Naive thymus-derived CD8-positive, alpha-beta T cell (primary cell): ENCODE measurements at regions not wholly inside any gene's neighbourhood (a gene's known extent, or its start where the extent isn't known, plus 50 kb on each side); places are given as distances from the start of the nearest gene placed in this dataset.
A peak's percentile ranks its signal among the peaks of the same experiment; 100 is the strongest.

Experiments used
- ATAC-seq, 2 donors: fragments of 150-1000 bp; cut with Tn5 transposase in 1 of 2; sonication (Bioruptor Pico), chemical (Tn5 transposase) in 1 of 2; 1 replicate in 1 of 2; 2 replicates in 1 of 2; pipeline ENCODE4 v1.10.0; 2021; ENCODE audit warnings: mild to moderate bottlenecking in 2 of 2, moderate library complexity in 2 of 2
- POLR2A ChIA-PET: fragments of 350-600 bp; sonication (Branson Sonifier 250); formaldehyde crosslinking; loops from one replicate; lab custom pipeline; 2021; ENCODE audit warnings: antibody characterized with exemption; lab: Charles Lee
- DNase-seq, 10 donors: peaks; one replicate each; pipeline versions ENCODE4 v3.0.0 to v3.0.0-alpha.2; 2020 to 2022
- H3K27ac Mint-ChIP-seq, 10 donors: one replicate each; pipeline ENCODE4 v1.8.0; 2020 to 2022; ENCODE audit warnings: mild to moderate bottlenecking in 10 of 10, mixed read lengths in 10 of 10, moderate library complexity in 4 of 10, inconsistent platforms in 1 of 10
- H3K27me3 Mint-ChIP-seq, 5 donors: one replicate each; pipeline ENCODE4 v1.8.0; 2021 to 2022; ENCODE audit warnings: mixed read lengths in 5 of 5
- H3K36me3 Mint-ChIP-seq, 3 donors: one replicate each; pipeline ENCODE4 v1.8.0; 2020 to 2022; ENCODE audit warnings: mixed read lengths in 3 of 3, mild to moderate bottlenecking in 2 of 3, inconsistent platforms in 1 of 3
- H3K4me1 Mint-ChIP-seq, 4 donors: one replicate each; pipeline ENCODE4 v1.8.0; 2021 to 2022; ENCODE audit warnings: mixed read lengths in 4 of 4
- H3K4me3 Mint-ChIP-seq, 10 donors: one replicate each; pipeline ENCODE4 v1.8.0; 2020 to 2022; ENCODE audit warnings: mild to moderate bottlenecking in 10 of 10, mixed read lengths in 10 of 10, moderate library complexity in 6 of 10, inconsistent platforms in 1 of 10
- H3K9me3 Mint-ChIP-seq, 9 donors: one replicate each; pipeline ENCODE4 v1.8.0; 2020 to 2022; ENCODE audit warnings: mixed read lengths in 9 of 9, mild to moderate bottlenecking in 3 of 9, inconsistent platforms in 1 of 9, moderate library complexity in 1 of 9

GRCh38 chr7:86953653-86954336 lies 105.7 kb downstream of the ELAPOR2 start:
- POLR2A ChIA-PET: no interaction called here
- no peaks in the 10 kb centered on the region for H3K9me3 Mint-ChIP-seq

GRCh38 chr7:86953219-86953618 lies 106.2 kb downstream of the ELAPOR2 start:
- ATAC-seq (no peak), DNase-seq (no peak)
- Mint-ChIP-seq H3K9me3 (no peaks in the 10 kb centered on the region), H3K27ac (no peak overlapping the region), H3K36me3 (no peaks in the 10 kb centered on the region), H3K4me1 (peaks cover 0 to 7% (median 0%) of the 10 kb centered on the region in 4 donors), H3K27me3 (no peaks in the 10 kb centered on the region), H3K4me3 (no peak overlapping the region)
- POLR2A ChIA-PET: no interaction called here

More at GRCh38 chr7:86953653-86954336, 105.7 kb downstream of the ELAPOR2 start:
- Mint-ChIP-seq H3K4me3 (no peak overlapping the region), H3K36me3 (no peaks in the 10 kb centered on the region), H3K4me1 (peaks cover 0 to 7% (median 0%) of the 10 kb centered on the region in 4 donors), H3K27ac (no peak overlapping the region), H3K27me3 (no peaks in the 10 kb centered on the region)
- ATAC-seq (no peak), DNase-seq (no peak)

- ATAC-seq (no peak), DNase-seq (no peak)
- POLR2A ChIA-PET: no interaction called here
- Mint-ChIP-seq H3K27ac (no peak overlapping the region), H3K27me3 (peaks cover 0 to 2% (median 0%) of the 10 kb centered on the region in 5 donors), H3K36me3 (no peaks in the 10 kb centered on the region), H3K4me1 (peaks cover 0 to 7% (median 0%) of the 10 kb centered on the region in 4 donors), H3K9me3 (no peaks in the 10 kb centered on the region), H3K4me3 (no peak overlapping the region)
Observed at GRCh38 chr7:86951895-86952294, 107.6 kb downstream of the ELAPOR2 start.

- no peaks in the 10 kb centered on the region for H3K9me3 Mint-ChIP-seq
- H3K4me3 Mint-ChIP-seq: no peak overlapping the region
- ATAC-seq: no peak
- no peak overlapping the region for H3K27ac Mint-ChIP-seq
- DNase-seq: no peak
- H3K27me3 Mint-ChIP-seq: peaks cover 0 to 4% (median 2%) of the 10 kb centered on the region in 5 donors
- peaks cover 0 to 2% (median 0%) of the 10 kb centered on the region in 4 donors for H3K4me1 Mint-ChIP-seq
- H3K36me3 Mint-ChIP-seq: no peaks in the 10 kb centered on the region
- POLR2A ChIA-PET: no interaction called here
Observed at GRCh38 chr7:86950944-86951343, 108.5 kb downstream of the ELAPOR2 start.

- DNase-seq (no peak), ATAC-seq (peak in 1 of 2 donors; percentile 25)
- no peak overlapping the region for H3K4me3 Mint-ChIP-seq
- H3K27me3 Mint-ChIP-seq: peaks cover 0 to 6% (median 3%) of the 10 kb centered on the region in 5 donors
- POLR2A ChIA-PET: no interaction called here
- H3K36me3 Mint-ChIP-seq: no peaks in the 10 kb centered on the region
- H3K9me3 Mint-ChIP-seq: no peaks in the 10 kb centered on the region
- no peaks in the 10 kb centered on the region for H3K4me1 Mint-ChIP-seq
- peak overlapping the region in 1 of 10 donors; percentile 18 for H3K27ac Mint-ChIP-seq
Observed at GRCh38 chr7:86950360-86950759, 109.1 kb downstream of the ELAPOR2 start.

GRCh38 chr7:86949779-86950260 lies 109.6 kb downstream of the ELAPOR2 start:
- Mint-ChIP-seq H3K27ac (peak overlapping the region in 1 of 10 donors; percentile 18), H3K36me3 (peaks cover 0 to 2% (median 0%) of the 10 kb centered on the region in 3 donors), H3K4me1 (no peaks in the 10 kb centered on the region), H3K9me3 (no peaks in the 10 kb centered on the region), H3K27me3 (peaks cover 0 to 6% (median 3%) of the 10 kb centered on the region in 5 donors), H3K4me3 (no peak overlapping the region)
- ATAC-seq (no peak), DNase-seq (no peak)
- POLR2A ChIA-PET: no interaction called here

GRCh38 chr7:86949052-86949778 lies 110.2 kb downstream of the ELAPOR2 start:
- peaks cover 0 to 6% (median 3%) of the 10 kb centered on the region in 5 donors for H3K27me3 Mint-ChIP-seq
- ATAC-seq (no peak), DNase-seq (no peak)
- peak overlapping the region in 1 of 10 donors; percentile 12 for H3K27ac Mint-ChIP-seq
- H3K36me3 Mint-ChIP-seq: peaks cover 0 to 5% (median 0%) of the 10 kb centered on the region in 3 donors
- POLR2A ChIA-PET: no interaction called here
- no peak overlapping the region for H3K4me3 Mint-ChIP-seq
- no peaks in the 10 kb centered on the region for H3K4me1 Mint-ChIP-seq
- no peaks in the 10 kb centered on the region for H3K9me3 Mint-ChIP-seq

- H3K9me3 Mint-ChIP-seq: no peaks in the 10 kb centered on the region
- no peak overlapping the region for H3K4me3 Mint-ChIP-seq
- H3K27ac Mint-ChIP-seq: peak overlapping the region in 1 of 10 donors; percentile 7
- peaks cover 0 to 5% (median 0%) of the 10 kb centered on the region in 3 donors for H3K36me3 Mint-ChIP-seq
- H3K27me3 Mint-ChIP-seq: peaks cover 0 to 6% (median 3%) of the 10 kb centered on the region in 5 donors
- no peaks in the 10 kb centered on the region for H3K4me1 Mint-ChIP-seq
- no peak for ATAC-seq
- POLR2A ChIA-PET: no interaction called here
- DNase-seq: no peak
Observed at GRCh38 chr7:86947929-86948328, 111.5 kb downstream of the ELAPOR2 start.

- DNase-seq: no peak
- Mint-ChIP-seq H3K36me3 (peaks cover 0 to 8% (median 0%) of the 10 kb centered on the region in 3 donors), H3K4me1 (no peaks in the 10 kb centered on the region), H3K4me3 (no peak overlapping the region), H3K9me3 (no peaks in the 10 kb centered on the region), H3K27ac (no peak overlapping the region), H3K27me3 (peaks cover 3 to 8% (median 7%) of the 10 kb centered on the region in 5 donors)
- POLR2A ChIA-PET: no interaction called here
- no peak for ATAC-seq
Observed at GRCh38 chr7:86943447-86943846, 116.0 kb downstream of the ELAPOR2 start.

GRCh38 chr7:86942995-86943394 lies 116.5 kb downstream of the ELAPOR2 start:
- H3K27me3 Mint-ChIP-seq: peaks cover 3 to 8% (median 7%) of the 10 kb centered on the region in 5 donors
- H3K4me3 Mint-ChIP-seq: no peak overlapping the region
- no peak overlapping the region for H3K27ac Mint-ChIP-seq
- H3K4me1 Mint-ChIP-seq: no peaks in the 10 kb centered on the region
- ATAC-seq: no peak
- no peak for DNase-seq
- H3K36me3 Mint-ChIP-seq: peaks cover 0 to 11% (median 0%) of the 10 kb centered on the region in 3 donors
- H3K9me3 Mint-ChIP-seq: no peaks in the 10 kb centered on the region
- POLR2A ChIA-PET: no interaction called here

- H3K27me3 Mint-ChIP-seq: peaks cover 3 to 8% (median 7%) of the 10 kb centered on the region in 5 donors
Observed at GRCh38 chr7:86942081-86942480, 117.4 kb downstream of the ELAPOR2 start.

GRCh38 chr7:86939197-86939814 lies 120.1 kb downstream of the ELAPOR2 start:
- POLR2A ChIA-PET: no interaction called here
- peak overlapping the region in 3 of 10 donors; percentile 17 to 82 (median 78) for H3K27ac Mint-ChIP-seq

More at GRCh38 chr7:86942081-86942480, 117.4 kb downstream of the ELAPOR2 start:
- Mint-ChIP-seq H3K36me3 (peaks cover 0 to 13% (median 0%) of the 10 kb centered on the region in 3 donors), H3K27ac (peak overlapping the region in 1 of 10 donors; percentile 30), H3K4me3 (no peak overlapping the region), H3K4me1 (no peaks in the 10 kb centered on the region), H3K9me3 (no peaks in the 10 kb centered on the region)
- POLR2A ChIA-PET: no interaction called here
- DNase-seq (no peak), ATAC-seq (no peak)

More at GRCh38 chr7:86939197-86939814, 120.1 kb downstream of the ELAPOR2 start:
- peak; percentile 48 to 59 for ATAC-seq
- Mint-ChIP-seq H3K4me3 (no peak overlapping the region), H3K36me3 (peaks cover 0 to 8% (median 0%) of the 10 kb centered on the region in 3 donors), H3K9me3 (no peaks in the 10 kb centered on the region), H3K27me3 (peaks cover 2 to 12% (median 4%) of the 10 kb centered on the region in 5 donors), H3K4me1 (no peaks in the 10 kb centered on the region)
- DNase-seq: peak in 9 of 10 donors; percentile 2 to 64 (median 39)
